H9 (cell line): ENCODE measurements at regions not wholly inside any gene's neighbourhood (a gene's known extent, or its start where the extent isn't known, plus 50 kb on each side); places are given as distances from the start of the nearest gene placed in this dataset.

Experiments
- DNase-seq: peaks from one replicate; pipeline ENCODE4 v3.0.0-alpha.2; 2017
- H2AFZ ChIP-seq: one replicate; pipeline ENCODE4 v1.6.1; 2013; ENCODE audit warnings: mild to moderate bottlenecking, low read length, control low read depth, moderate library complexity
- H2AK5ac ChIP-seq: 2 replicates; pipeline ENCODE4 v1.6.1; 2013; ENCODE audit warnings: low read length, control low read depth, mixed read lengths; ENCODE audit not compliant: insufficient read length
- H2BK120ac ChIP-seq: one replicate; pipeline ENCODE4 v1.6.1; 2013; ENCODE audit warnings: low read depth, mild to moderate bottlenecking, low read length, control low read depth, inconsistent platforms; ENCODE audit not compliant: poor library complexity, severe bottlenecking
- H2BK12ac ChIP-seq: 2 replicates; pipeline ENCODE4 v1.6.1; 2013; ENCODE audit warnings: low read length, control low read depth, mixed read lengths, low read depth; ENCODE audit not compliant: insufficient read length
- H2BK15ac ChIP-seq: 2 replicates; pipeline ENCODE4 v1.6.1; 2013; ENCODE audit warnings: low read depth, low read length, control low read depth
- H2BK20ac ChIP-seq: one replicate; pipeline ENCODE4 v1.6.1; 2013; ENCODE audit warnings: low read depth, mild to moderate bottlenecking, low read length, control low read depth, inconsistent platforms; ENCODE audit not compliant: poor library complexity, severe bottlenecking
- H2BK5ac ChIP-seq: 2 replicates; pipeline ENCODE4 v1.6.1; 2013; ENCODE audit warnings: low read length, control low read depth, mixed read lengths; ENCODE audit not compliant: insufficient read length
- H3K14ac ChIP-seq: 2 replicates; pipeline ENCODE4 v1.6.1; 2013; ENCODE audit warnings: low read length, control low read depth; ENCODE audit not compliant: insufficient read depth
- H3K18ac ChIP-seq: 2 replicates; pipeline ENCODE4 v1.6.1; 2013; ENCODE audit warnings: low read depth, mild to moderate bottlenecking, mixed read lengths, low read length, control low read depth; ENCODE audit not compliant: insufficient read length
- H3K23ac ChIP-seq: 2 replicates; pipeline ENCODE4 v1.6.1; 2013; ENCODE audit warnings: low read length, control low read depth, mixed read lengths, low read depth; ENCODE audit not compliant: insufficient read length
- H3K23me2 ChIP-seq: 2 replicates; pipeline ENCODE4 v1.6.1; 2013; ENCODE audit warnings: low read depth, mild to moderate bottlenecking, mixed read lengths, low read length, control low read depth; ENCODE audit not compliant: insufficient read length, poor library complexity, severe bottlenecking
- H3K27ac ChIP-seq: 2 replicates; pipeline ENCODE4 v1.5.1; 2013; ENCODE audit warnings: low read length, control low read depth, mixed read lengths, low read depth; ENCODE audit not compliant: insufficient read length
- H3K27me3 ChIP-seq: 2 replicates; pipeline ENCODE4 v1.6.1; 2013; ENCODE audit warnings: low read length, control low read depth, inconsistent platforms; ENCODE audit not compliant: insufficient read depth
- H3K4ac ChIP-seq: 2 replicates; pipeline ENCODE4 v1.6.1; 2013; ENCODE audit warnings: low read depth, mild to moderate bottlenecking, control low read depth, inconsistent platforms, low read length, moderate library complexity
- H3K4me1 ChIP-seq: 2 replicates; pipeline ENCODE4 v1.6.1; 2013; ENCODE audit warnings: low read length, control low read depth, inconsistent platforms; ENCODE audit not compliant: insufficient read depth
- H3K4me2 ChIP-seq: 2 replicates; pipeline ENCODE4 v1.6.1; 2013; ENCODE audit warnings: low read length, control low read depth, mixed read lengths; ENCODE audit not compliant: insufficient read length, insufficient read depth
- H3K56ac ChIP-seq: 2 replicates; pipeline ENCODE4 v1.6.1; 2013; ENCODE audit warnings: low read depth, mild to moderate bottlenecking, mixed read lengths, low read length, control low read depth; ENCODE audit not compliant: insufficient read length
- H3K79me1 ChIP-seq: 2 replicates; pipeline ENCODE4 v1.6.1; 2013; ENCODE audit warnings: low read depth, mild to moderate bottlenecking, moderate library complexity, low read length, control low read depth, inconsistent platforms; ENCODE audit not compliant: insufficient read depth, poor library complexity, severe bottlenecking
- H3K79me2 ChIP-seq: 2 replicates; pipeline ENCODE4 v1.6.1; 2013; ENCODE audit warnings: low read length, control low read depth, inconsistent platforms; ENCODE audit not compliant: insufficient read depth
- H3K9ac ChIP-seq: 2 replicates; pipeline ENCODE4 v1.6.1; 2013; ENCODE audit warnings: low read length, control low read depth, mixed read lengths; ENCODE audit not compliant: insufficient read length; ENCODE audit errors: extremely low read depth
- H3K9me3 ChIP-seq: one replicate; pipeline ENCODE4 v1.6.1; 2013; ENCODE audit warnings: low read depth, low read length, inconsistent platforms; ENCODE audit not compliant: control insufficient read depth
- H3T11ph ChIP-seq: one replicate; pipeline ENCODE4 v1.6.1; 2013; ENCODE audit warnings: mild to moderate bottlenecking, low read length, control low read depth, inconsistent platforms
- H4K20me1 ChIP-seq: one replicate; pipeline ENCODE4 v1.6.1; 2013; ENCODE audit not compliant: control insufficient read depth, insufficient read length, insufficient read depth
- H4K5ac ChIP-seq: 2 replicates; pipeline ENCODE4 v1.6.1; 2013; ENCODE audit warnings: low read depth, mild to moderate bottlenecking, mixed read lengths, low read length, control low read depth; ENCODE audit not compliant: insufficient read length
- H4K8ac ChIP-seq: replicated peaks from 2 replicates; pipeline ENCODE4 v1.6.1; 2013; ENCODE audit warnings: low read length, control low read depth, mixed read lengths, low read depth; ENCODE audit not compliant: insufficient read length
- H4K91ac ChIP-seq: 2 replicates; pipeline ENCODE4 v1.6.1; 2013; ENCODE audit warnings: low read depth, mild to moderate bottlenecking, moderate library complexity, mixed read lengths, low read length, control low read depth; ENCODE audit not compliant: insufficient read length
- H3K27ac Mint-ChIP-seq, 3 experiments: 2 replicates in 2 of 3; 3 replicates in 1 of 3; pipeline ENCODE4 v1.8.0; 2020 to 2021; ENCODE audit warnings: mixed read lengths in 3 of 3, mild to moderate bottlenecking in 1 of 3, moderate library complexity in 1 of 3
- H3K27me3 Mint-ChIP-seq: 2 replicates; pipeline ENCODE4 v1.8.0; 2021; ENCODE audit warnings: low read depth, mild to moderate bottlenecking, moderate library complexity, mixed read lengths
- H3K36me3 Mint-ChIP-seq, 3 experiments: 2 replicates in 2 of 3; 3 replicates in 1 of 3; pipeline ENCODE4 v1.8.0; 2020 to 2021; ENCODE audit warnings: low read depth in 3 of 3, mixed read lengths in 3 of 3; ENCODE audit not compliant: insufficient read depth in 1 of 3
- H3K4me1 Mint-ChIP-seq, 2 experiments: 2 replicates each; pipeline ENCODE4 v1.8.0; 2020; ENCODE audit warnings: mixed read lengths in 2 of 2
- H3K4me3 Mint-ChIP-seq, 2 experiments: 2 replicates in 1 of 2; 3 replicates in 1 of 2; pipeline ENCODE4 v1.8.0; 2020 to 2021; ENCODE audit warnings: mild to moderate bottlenecking in 2 of 2, mixed read lengths in 2 of 2, moderate library complexity in 1 of 2
- H3K9me3 Mint-ChIP-seq, 2 experiments: 2 replicates in 1 of 2; 3 replicates in 1 of 2; pipeline ENCODE4 v1.8.0; 2020; ENCODE audit warnings: mild to moderate bottlenecking in 2 of 2, mixed read lengths in 2 of 2, moderate library complexity in 1 of 2
- CTCF ChIP-seq: fragments of 200-600 bp; sonication (generic); conservative IDR thresholded peaks from 3 replicates; pipeline ENCODE4 v1.8.0; 2021; ENCODE audit warnings: antibody characterized with exemption, mild to moderate bottlenecking
- WGBS: extraction: QIAGEN DNeasy Blood & Tissue Kit; methylation state at CpG from one replicate; pipeline ENCODE4 v1.1.7; 2013; ENCODE audit warnings: missing lambda C conversion rate, low lambda C conversion rate, mixed read lengths; ENCODE audit not compliant: insufficient read length; ENCODE audit errors: extremely low coverage; 5-methylcytosine and 5-hydroxymethylcytosine counted together

- H2BK15ac ChIP-seq = no peak overlapping the region
- H4K5ac ChIP-seq = no peak overlapping the region
- no peak overlapping the region for H3K56ac ChIP-seq
- no peak overlapping the region for H2BK5ac ChIP-seq
- TF ChIP-seq CTCF = no peak
- no peak overlapping the region for H2BK120ac ChIP-seq
- no peaks in the 10 kb centered on the region; the same call in 1 of the 2 replicates for H3K27me3 ChIP-seq
- H3K27ac Mint-ChIP-seq = no peak overlapping the region
- H2AK5ac ChIP-seq = no peak overlapping the region
- H4K8ac ChIP-seq = no peak overlapping the region
- no peak overlapping the region for H2AFZ ChIP-seq
- H3K9ac ChIP-seq = no peak overlapping the region
- H2BK20ac ChIP-seq = no peak overlapping the region
- H3K4me3 Mint-ChIP-seq = no peak overlapping the region
- WGBS = no CpG with 5 or more reads among the region's 17 CpGs
- H3K9me3 ChIP-seq = no peaks in the 10 kb centered on the region
- DNase-seq = no peak
- no peaks in the 10 kb centered on the region for H3K4me1 ChIP-seq
- H3K4ac ChIP-seq = no peak overlapping the region
- no peaks in the 10 kb centered on the region for H4K20me1 ChIP-seq
- H3K79me2 ChIP-seq = no peaks in the 10 kb centered on the region
- no peak overlapping the region for H3K27ac ChIP-seq
- no peak overlapping the region for H2BK12ac ChIP-seq
- H3K36me3 Mint-ChIP-seq = no peaks in the 10 kb centered on the region; a peak in 1 of 7 replicates
- H3K18ac ChIP-seq = no peak overlapping the region
- H3K14ac ChIP-seq = no peak overlapping the region
- peaks cover 7 to 15% of the 10 kb centered on the region in 2 experiments for H3K4me1 Mint-ChIP-seq
- no peaks in the 10 kb centered on the region for H3K79me1 ChIP-seq
- no peaks in the 10 kb centered on the region for H3K9me3 Mint-ChIP-seq
- H3T11ph ChIP-seq = no peak overlapping the region
- no peak overlapping the region for H3K23ac ChIP-seq
- H4K91ac ChIP-seq = no peak overlapping the region
- H3K23me2 ChIP-seq = no peaks in the 10 kb centered on the region
- no peak overlapping the region for H3K4me2 ChIP-seq
- H3K27me3 Mint-ChIP-seq = peaks cover 38% of the 10 kb centered on the region
Measured at GRCh38 chr5:174315871-174316270, 270.4 kb downstream of the NSG2 start.
